NCI-H82 treated with DMSO at 0.1 percent for 48 hours (cell line): ENCODE measurements at regions not wholly inside any gene's neighbourhood (a gene's known extent, or its start where the extent isn't known, plus 50 kb on each side); places are given as distances from the start of the nearest gene placed in this dataset.

Experiments used
- DNase-seq: peaks from one replicate; lab custom pipeline; 2025; ENCODE audit not compliant: unreplicated experiment; lab: John Stamatoyannopoulos, UW

GRCh38 chr13:47134939-47135489 lies 238.2 kb upstream of the HTR2A start:
- no peak for DNase-seq

DNA sequence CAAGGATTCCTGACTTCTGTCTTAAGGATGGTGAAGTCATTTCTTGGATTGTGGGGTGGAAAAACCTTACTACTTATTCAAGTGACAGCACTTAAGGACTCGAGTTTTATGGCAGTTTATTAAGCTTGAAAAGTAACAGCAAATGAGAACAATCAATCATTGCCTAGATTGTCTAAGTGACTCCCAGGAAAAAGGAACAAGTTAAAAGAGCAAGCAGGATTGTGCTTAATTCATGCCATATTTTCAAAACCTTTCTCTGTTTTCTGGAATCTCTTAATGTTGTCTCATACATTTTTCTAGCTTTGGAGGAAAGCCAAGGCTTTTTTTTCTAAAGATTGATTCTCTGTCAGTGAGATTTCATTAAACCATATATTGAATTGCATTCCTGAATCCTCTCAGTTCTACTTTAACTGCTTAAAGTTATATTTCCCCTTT lies 236.2 kb upstream of the HTR2A start:
- DNase-seq, result no peak

GRCh38 chr13:47129461-47129860 lies 232.6 kb upstream of the HTR2A start:
- DNase-seq, result no peak

DNA sequence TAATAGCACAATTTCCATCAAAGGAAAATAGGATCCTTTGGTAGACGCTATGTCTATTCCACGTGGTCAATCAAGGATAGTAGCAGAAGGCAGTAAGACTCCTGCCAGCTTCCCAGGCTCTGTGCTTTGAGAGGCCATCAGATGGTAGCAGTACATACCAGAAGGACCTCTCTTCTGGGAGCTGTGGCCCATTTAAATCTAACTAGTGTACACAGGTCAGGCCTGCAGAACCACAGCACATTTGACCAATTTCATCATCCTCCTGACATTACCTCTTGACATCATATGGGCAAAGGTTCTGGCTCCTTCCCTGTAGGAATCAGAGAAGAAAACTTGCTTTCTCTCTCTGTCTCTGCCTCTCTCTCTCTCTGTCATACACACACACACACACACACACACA lies 229.6 kb upstream of the HTR2A start:
- no peak for DNase-seq

GRCh38 chr13:47121092-47121763 lies 224.4 kb upstream of the HTR2A start:
- no peak for DNase-seq

DNA sequence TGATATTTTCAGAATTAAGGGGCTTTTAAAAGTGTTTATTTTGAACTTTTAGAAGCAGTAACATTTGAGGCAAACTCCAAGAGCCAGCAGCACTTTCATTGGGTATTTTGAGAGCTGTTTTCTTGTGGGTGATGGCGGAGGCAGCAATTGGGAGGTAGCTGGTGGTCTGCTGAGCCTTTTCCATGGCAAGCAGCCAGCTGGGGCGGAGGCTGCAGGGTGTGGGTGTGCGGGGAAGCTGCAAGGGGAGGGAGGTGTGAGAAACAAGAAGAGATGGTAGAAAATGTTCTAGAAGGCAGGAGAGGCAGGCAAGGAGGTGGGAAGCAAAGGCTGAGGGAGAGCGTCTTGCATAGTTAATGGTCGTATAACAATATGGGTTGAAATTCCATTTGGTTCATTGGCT lies 223.4 kb upstream of the HTR2A start:
- DNase-seq, result peak; percentile 28

DNA sequence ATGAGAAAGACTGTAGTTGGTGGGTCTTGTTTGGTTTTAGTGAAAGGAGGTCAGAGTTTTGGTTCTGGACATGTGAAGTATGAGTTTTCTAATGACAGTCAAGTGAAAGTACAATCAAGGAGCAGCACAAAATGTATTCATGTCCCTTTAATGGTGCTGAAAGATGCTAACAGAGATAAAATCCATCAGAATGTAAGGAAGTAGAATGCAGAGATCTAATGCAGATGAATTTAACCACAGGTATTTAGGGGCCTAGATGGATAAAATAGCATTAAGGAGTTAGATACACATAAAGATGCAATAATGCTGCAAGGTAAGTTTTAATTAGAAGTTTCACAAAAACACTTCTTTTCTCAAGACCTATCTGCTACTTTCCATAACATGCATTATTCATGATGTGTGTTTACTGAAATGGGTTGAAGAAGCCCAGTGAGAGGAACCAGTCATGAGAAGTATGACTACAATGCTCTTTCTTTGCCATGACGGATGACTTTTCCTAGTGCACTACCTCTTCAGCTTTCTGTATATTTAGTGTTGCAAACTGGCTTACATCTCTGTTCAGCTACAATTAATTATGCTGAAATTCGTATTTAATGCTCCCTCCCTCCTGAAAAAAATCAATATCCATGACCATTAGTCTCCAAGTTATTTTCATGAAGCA lies 222.9 kb upstream of the HTR2A start:
- DNase-seq, result no peak

GRCh38 chr13:47117268-47117667 lies 220.4 kb upstream of the HTR2A start:
- no peak for DNase-seq

DNA sequence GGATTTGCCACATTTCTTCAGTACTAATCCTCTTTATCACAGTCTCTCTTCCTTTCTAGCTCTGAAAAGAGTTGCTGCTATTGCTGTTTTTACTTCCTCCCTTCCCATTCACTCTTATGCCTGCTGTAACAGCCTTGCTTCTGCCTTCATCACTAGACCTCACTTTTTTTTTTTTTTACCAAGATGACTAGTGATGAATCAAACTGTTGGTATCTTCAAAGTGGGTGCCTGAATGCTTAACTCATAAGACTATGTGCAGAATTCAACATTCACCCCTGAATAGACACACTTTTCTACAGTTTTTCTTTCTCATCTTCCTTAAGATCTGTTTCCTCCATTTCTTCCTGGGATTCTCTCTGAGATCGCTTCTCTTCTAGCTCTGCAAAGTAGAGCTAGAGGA lies 217.2 kb upstream of the HTR2A start:
- no peak for DNase-seq

GRCh38 chr13:47112903-47113299 lies 216.0 kb upstream of the HTR2A start:
- DNase-seq, result no peak

DNA sequence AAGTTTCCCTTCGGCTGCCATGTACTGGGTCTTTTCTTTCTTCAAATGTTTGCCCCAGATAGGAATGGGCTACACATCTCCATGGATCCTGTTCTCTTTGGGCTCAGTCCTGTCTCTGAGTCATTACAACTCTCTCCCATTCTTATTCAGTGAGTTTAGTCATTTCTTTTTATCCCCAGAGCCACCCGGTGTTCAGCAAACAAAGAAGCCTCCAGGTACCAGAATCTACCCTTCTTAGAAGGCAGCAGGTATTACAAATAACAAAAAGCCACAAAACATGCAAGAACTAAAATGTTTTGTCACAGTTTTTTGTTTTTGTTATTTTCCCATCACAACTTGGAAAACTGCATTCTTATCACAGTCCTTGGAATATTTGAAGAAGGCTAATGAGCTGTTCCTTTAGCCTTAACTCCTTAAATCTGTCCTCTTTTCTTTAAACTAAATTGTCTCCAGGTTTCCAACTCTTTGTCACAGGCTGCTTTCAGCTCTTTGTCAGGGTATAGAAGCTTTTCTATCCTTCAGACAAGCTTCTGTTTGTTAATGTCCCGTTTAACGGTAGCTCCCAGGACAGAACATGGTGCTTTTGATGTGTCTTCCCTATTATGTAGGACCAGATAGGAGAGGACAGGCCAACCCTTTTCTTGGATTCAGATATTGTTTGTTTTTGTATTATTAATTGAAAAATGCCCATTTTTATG lies 215.5 kb upstream of the HTR2A start:
- no peak for DNase-seq

GRCh38 chr13:47111499-47111898 lies 214.6 kb upstream of the HTR2A start:
- DNase-seq, result no peak

DNA sequence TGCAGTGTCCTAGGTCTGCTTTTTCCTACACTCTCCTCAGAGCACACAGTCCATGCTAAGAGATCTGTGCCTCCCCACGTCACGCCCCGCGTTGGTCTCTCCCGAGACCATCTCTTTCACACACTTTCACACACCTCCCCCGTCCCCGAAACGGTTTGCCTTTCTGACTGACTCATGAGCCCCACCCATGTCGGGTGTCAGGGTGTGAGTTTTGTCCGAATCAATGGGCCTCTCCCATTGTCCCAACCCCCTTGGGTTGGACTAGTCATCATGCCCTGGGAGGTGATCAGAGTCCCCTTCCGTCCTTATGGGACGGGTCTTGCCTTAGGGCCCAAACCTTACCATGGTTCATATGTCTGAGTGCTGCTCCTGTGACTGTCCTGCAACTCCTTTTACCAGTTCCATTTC lies 214.0 kb upstream of the HTR2A start:
- DNase-seq, result no peak

DNA sequence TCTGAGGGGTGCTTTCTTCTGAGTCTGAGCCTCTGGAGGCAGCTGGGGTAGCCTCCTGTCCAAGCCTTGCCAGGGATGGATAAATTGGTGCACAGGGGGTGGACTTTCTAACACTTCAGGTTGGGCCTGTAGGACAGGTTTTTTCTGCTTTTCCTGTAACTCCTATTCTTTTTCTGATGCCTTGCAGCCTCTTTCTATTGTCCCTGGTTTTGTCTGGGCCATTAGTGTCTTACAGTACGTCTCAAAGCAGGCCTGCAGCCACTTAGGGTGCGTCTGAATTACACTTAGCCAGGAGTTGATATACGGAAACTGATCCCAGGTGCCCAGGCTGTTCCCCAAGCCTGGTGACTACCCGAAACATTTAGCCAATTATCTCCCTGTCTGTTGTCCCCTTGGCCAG lies 213.3 kb upstream of the HTR2A start:
- peak; percentile 31 for DNase-seq

- no peak for DNase-seq
These were observed 212.2 kb upstream of the HTR2A start for GRCh38 chr13:47109028-47109427.

DNA sequence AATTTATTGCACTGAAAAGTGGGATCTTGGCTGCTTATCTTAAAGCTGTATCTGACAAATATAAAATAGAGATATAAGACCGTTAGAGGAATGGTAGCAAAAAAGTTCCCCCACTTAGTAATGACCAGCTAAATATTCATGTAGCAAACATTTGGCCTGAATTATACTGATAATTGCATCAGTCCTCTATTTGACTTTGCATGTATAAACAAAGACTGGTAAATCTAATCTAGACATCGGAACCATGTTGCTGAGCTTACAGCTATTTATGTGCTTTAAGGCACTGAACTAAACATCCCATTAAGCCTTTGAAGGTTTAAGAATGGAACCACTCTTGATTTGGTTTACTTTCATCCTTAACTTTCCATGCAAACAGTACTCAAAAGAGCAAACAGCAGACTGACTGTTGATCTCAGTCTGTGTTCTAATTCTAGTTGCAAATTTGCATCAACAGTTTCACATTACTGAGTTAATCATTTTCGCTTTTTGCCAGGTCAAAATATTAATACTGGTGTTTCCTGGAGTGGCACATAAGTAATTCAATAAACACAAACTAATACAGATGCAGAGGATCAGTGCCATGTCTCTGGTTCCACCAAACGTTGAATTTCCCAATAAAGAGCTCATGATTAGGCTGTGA lies 203.5 kb upstream of the HTR2A start:
- no peak for DNase-seq

- DNase-seq, result no peak
These were observed 198.0 kb upstream of the HTR2A start for GRCh38 chr13:47094734-47095434.

DNA sequence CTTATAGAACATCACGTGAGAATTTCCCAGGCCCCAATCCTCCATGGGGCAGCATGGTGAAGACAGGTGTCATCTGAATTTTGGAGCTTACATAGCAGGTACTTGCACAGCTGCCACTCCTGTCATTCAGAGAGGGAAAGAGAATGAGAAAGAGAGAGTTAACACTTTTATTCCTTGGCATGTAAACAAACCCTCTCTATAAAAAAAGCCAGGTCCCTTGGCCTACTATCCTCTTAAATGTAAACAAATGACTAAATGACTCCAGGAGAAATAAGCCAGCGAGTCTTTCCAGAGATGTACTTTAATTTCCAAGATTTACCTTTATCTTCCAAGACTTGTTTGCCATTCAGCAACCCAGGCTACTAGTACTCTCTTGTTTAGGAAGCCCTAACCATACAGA lies 195.3 kb upstream of the HTR2A start:
- no peak for DNase-seq

DNA sequence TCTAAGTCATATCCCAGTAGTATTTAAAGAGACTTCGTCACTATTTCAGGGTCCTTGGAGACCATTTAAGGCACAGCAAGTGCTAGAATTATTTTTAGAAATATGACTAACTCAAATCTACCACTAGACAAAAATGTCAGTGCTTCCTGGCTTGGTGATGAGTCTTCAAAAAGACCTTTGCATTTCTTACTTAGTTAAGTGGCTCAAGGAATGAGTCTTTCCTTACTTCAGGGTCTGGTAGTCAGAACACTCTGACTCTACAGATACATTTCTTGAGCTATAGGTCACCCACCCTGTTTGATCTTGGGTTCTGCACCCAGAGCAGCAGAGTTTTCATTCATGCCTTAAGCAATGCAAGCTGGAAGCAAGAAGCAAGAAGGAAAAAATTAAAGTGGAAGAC lies 191.0 kb upstream of the HTR2A start:
- DNase-seq, result no peak

GRCh38 chr13:47087241-47087640 lies 190.4 kb upstream of the HTR2A start:
- no peak for DNase-seq

DNA sequence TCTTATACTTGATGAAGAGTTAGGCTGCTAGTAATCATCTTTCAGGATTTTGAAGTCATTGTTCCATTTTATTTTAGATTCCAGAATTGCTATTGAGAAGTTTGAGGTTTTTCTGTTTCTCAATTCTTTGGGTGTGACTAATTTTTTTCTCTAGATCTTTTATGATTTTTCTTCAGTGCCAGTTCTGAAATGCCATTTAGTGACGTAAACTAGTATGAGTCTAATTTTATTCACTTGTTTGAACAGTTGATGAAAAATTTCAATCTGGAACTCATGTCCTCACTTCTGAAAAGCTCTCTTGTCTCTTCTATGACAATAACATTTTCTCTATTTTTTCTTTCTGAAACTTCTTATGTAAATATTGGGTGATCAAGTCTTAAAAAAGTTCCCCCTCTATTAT lies 188.5 kb upstream of the HTR2A start:
- no peak for DNase-seq
